ENCODE measurements at regions not wholly inside any gene's neighbourhood (a gene's known extent, or its start where the extent isn't known, plus 50 kb on each side); places are given as distances from the start of the nearest gene placed in this dataset.
A peak's percentile ranks its signal among the peaks of the same experiment; 100 is the strongest.

- DNase-seq (ENCODE audit: low read depth in 1 of 2, low spot score in 1 of 2), result no peak
These were observed 140.6 kb upstream of the NUDT7 start for GRCh38 chr16:77581706-77582105.

GRCh38 chr16:77584205-77584859 is 138.0 kb upstream of the NUDT7 start:
- Histone ChIP-seq H3K4me3 (replicated peaks; ENCODE audit: insufficient read depth, low read length) (no peak overlapping the region), H3K27me3 (ENCODE audit: insufficient read depth, poor library complexity, severe bottlenecking) (peaks cover 2% of the 10 kb centered on the region), H3K27ac (replicated peaks) (no peak overlapping the region)
- TF ChIP-seq GABPA (IDR thresholded peaks at IDR 0.05; ENCODE audit: low read depth) (no peak), POLR2AphosphoS5 (IDR thresholded peaks at IDR 0.05; ENCODE audit: low read depth) (no peak), SPI1 (IDR thresholded peaks at IDR 0.05; ENCODE audit: borderline replicate concordance, low read depth) (no peak), REST (IDR thresholded peaks at IDR 0.05; ENCODE audit: insufficient replicate concordance, low read depth) (no peak), CTCF (IDR thresholded peaks at IDR 0.05; ENCODE audit: insufficient read depth, low read length) (peak; percentile 58)
- DNase-seq (ENCODE audit: low read depth in 1 of 2, low spot score in 1 of 2), result peak; percentile 14 to 37

More at GRCh38 chr16:77581706-77582105, 140.6 kb upstream of the NUDT7 start:
- Histone ChIP-seq H3K27me3 (ENCODE audit: insufficient read depth, poor library complexity, severe bottlenecking) (peaks cover 2% of the 10 kb centered on the region), H3K27ac (replicated peaks) (no peak overlapping the region), H3K4me3 (replicated peaks; ENCODE audit: insufficient read depth, low read length) (no peak overlapping the region)
- TF ChIP-seq GABPA (IDR thresholded peaks at IDR 0.05; ENCODE audit: low read depth), result no peak
- no peak for TF ChIP-seq REST (IDR thresholded peaks at IDR 0.05; ENCODE audit: insufficient replicate concordance, low read depth)
- no peak for TF ChIP-seq POLR2AphosphoS5 (IDR thresholded peaks at IDR 0.05; ENCODE audit: low read depth)
- TF ChIP-seq SPI1 (IDR thresholded peaks at IDR 0.05; ENCODE audit: borderline replicate concordance, low read depth), result no peak
- no peak for TF ChIP-seq CTCF (IDR thresholded peaks at IDR 0.05; ENCODE audit: insufficient read depth, low read length)

- TF ChIP-seq GABPA (IDR thresholded peaks at IDR 0.05; ENCODE audit: low read depth) (no peak), CTCF (IDR thresholded peaks at IDR 0.05; ENCODE audit: insufficient read depth, low read length) (no peak), POLR2AphosphoS5 (IDR thresholded peaks at IDR 0.05; ENCODE audit: low read depth) (no peak)
- Histone ChIP-seq H3K4me3 (replicated peaks; ENCODE audit: insufficient read depth, low read length) (no peak overlapping the region), H3K27me3 (ENCODE audit: insufficient read depth, poor library complexity, severe bottlenecking) (peaks cover 2% of the 10 kb centered on the region), H3K27ac (replicated peaks) (no peak overlapping the region)
- no peak for DNase-seq (ENCODE audit: low read depth in 1 of 2, low spot score in 1 of 2)
These were observed 136.7 kb upstream of the NUDT7 start for GRCh38 chr16:77585379-77586251.

All from HL-60 (cell line).